ENCODE measurements at regions not wholly inside any gene's neighbourhood (a gene's known extent, or its start where the extent isn't known, plus 50 kb on each side); places are given as distances from the start of the nearest gene placed in this dataset.

- no peak for DNase-seq
- H3K27me3 ChIP-seq (replicated peaks): no peaks in the 10 kb centered on the region
- no peak for TF ChIP-seq CTCF (IDR thresholded peaks at IDR 0.05; ENCODE audit: low read depth, low read length, missing control alignments)
- no peak overlapping the region for H3K27ac ChIP-seq
- H3K36me3 ChIP-seq (replicated peaks): no peaks in the 10 kb centered on the region
- no peak overlapping the region for H3K4me3 ChIP-seq (ENCODE audit: low read depth, low read length)
- in situ Hi-C loops (cut with HindIII; ENCODE audit: low pct_ligation_motif_present, low sequenced_read_pairs): no loop called here
Observed at GRCh38 chr20:39789411-39789810, 827.3 kb downstream of the DHX35 start.

- no peaks in the 10 kb centered on the region for H3K27me3 ChIP-seq (replicated peaks)
- no peak overlapping the region for H3K4me3 ChIP-seq (ENCODE audit: low read depth, low read length)
- DNase-seq: no peak
- in situ Hi-C loops (cut with HindIII; ENCODE audit: low pct_ligation_motif_present, low sequenced_read_pairs): no loop called here
- no peaks in the 10 kb centered on the region for H3K36me3 ChIP-seq (replicated peaks)
- no peak overlapping the region for H3K27ac ChIP-seq
- TF ChIP-seq CTCF (IDR thresholded peaks at IDR 0.05; ENCODE audit: low read depth, low read length, missing control alignments): no peak
Observed at GRCh38 chr20:39785252-39785917, 823.2 kb downstream of the DHX35 start.

DNA sequence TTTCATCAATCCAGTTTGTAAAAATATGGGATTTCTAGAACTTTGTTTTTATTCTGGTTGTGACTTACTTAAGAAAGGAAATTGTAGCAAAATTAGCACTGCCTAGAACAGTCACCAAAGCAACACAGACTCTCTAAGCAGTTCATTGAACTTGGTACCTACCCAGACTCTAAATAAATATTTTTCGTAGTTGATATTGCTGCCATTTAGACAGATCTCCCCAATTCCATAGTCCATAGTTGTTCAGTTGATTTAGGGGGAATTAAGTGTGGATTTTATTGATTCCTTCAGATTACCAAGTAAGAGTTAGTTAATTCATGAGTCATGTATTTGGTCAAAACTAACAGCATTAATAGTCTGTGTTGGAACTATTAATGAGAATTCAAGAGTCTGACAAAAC lies 822.5 kb downstream of the DHX35 start:
- in situ Hi-C loops (cut with HindIII; ENCODE audit: low pct_ligation_motif_present, low sequenced_read_pairs): no loop called here
- Histone ChIP-seq H3K27ac (no peak overlapping the region), H3K4me3 (ENCODE audit: low read depth, low read length) (no peak overlapping the region), H3K27me3 (replicated peaks) (no peaks in the 10 kb centered on the region), H3K36me3 (replicated peaks) (no peaks in the 10 kb centered on the region)
- no peak for DNase-seq
- no peak for TF ChIP-seq CTCF (IDR thresholded peaks at IDR 0.05; ENCODE audit: low read depth, low read length, missing control alignments)

DNA sequence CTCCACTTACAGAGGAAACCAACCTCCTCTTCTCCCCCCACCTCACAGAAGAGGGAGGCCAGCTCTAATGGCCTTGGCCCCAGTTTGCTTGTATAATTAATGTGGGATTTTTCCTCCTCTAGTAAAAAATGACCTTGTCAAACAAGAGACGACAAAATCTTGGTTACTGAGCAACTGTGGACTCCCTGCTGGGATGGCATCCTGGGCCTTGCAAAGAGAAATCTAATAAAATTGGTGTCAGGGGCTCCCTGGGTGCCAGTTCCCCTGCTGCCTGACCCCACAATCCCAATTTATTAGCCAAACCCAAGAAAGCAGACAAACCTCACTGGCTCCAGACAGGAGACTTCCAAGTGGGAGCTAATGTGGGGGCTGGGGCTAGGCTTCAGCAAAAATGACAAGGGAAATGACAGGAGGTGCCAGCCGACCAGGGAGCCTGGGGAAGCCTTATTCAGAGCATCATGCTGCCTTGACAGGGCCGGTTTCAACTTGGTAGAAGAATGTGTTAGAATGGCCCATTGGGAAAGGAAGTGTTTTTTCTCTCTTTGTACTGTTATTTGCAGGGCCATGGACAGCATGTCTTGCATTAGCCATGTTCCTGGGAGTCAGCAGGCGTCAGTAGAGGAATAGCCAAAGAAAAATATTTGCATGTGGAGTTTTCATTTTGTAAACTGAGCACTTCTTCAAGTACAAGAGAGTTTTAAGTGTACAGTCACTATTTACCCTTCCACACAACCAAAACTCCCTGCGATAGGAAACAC lies 816.9 kb downstream of the DHX35 start:
- H3K4me3 ChIP-seq (ENCODE audit: low read depth, low read length): no peak overlapping the region
- in situ Hi-C loops (cut with HindIII; ENCODE audit: low pct_ligation_motif_present, low sequenced_read_pairs): no loop called here
- TF ChIP-seq CTCF (IDR thresholded peaks at IDR 0.05; ENCODE audit: low read depth, low read length, missing control alignments): peak; percentile 30
- no peaks in the 10 kb centered on the region for H3K27me3 ChIP-seq (replicated peaks)
- no peak for DNase-seq
- H3K27ac ChIP-seq: no peak overlapping the region
- H3K36me3 ChIP-seq (replicated peaks): no peaks in the 10 kb centered on the region

DNA sequence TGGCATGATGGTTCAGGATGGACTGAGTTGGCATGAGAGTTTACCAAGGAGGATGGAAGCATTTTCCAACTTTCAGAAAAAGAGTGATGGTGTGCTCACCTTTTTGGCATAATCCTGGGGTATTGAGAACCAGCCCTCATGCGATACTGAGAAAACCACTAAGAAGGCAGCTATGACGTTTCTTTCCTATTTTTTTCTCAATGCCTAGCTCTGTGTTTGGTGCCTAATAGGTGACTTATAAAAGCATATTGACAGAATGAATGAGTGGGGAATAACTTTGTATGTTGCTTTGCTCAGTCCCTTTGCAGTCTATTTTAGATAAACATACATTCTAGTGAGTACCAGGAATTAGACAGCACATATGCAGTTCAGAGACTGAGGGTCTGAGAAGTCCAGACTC lies 816.3 kb downstream of the DHX35 start:
- no peak for DNase-seq
- TF ChIP-seq CTCF (IDR thresholded peaks at IDR 0.05; ENCODE audit: low read depth, low read length, missing control alignments): no peak
- H3K27me3 ChIP-seq (replicated peaks): no peaks in the 10 kb centered on the region
- no peak overlapping the region for H3K27ac ChIP-seq
- H3K36me3 ChIP-seq (replicated peaks): no peaks in the 10 kb centered on the region
- no peak overlapping the region for H3K4me3 ChIP-seq (ENCODE audit: low read depth, low read length)
- in situ Hi-C loops (cut with HindIII; ENCODE audit: low pct_ligation_motif_present, low sequenced_read_pairs): no loop called here
